Calu3 (cell line): ENCODE measurements at regions not wholly inside any gene's neighbourhood (a gene's known extent, or its start where the extent isn't known, plus 50 kb on each side); places are given as distances from the start of the nearest gene placed in this dataset.

Source experiments
- BruUV-seq: library from RNA; stranded (reverse); fragments of 400-500 nt; replicated peaks from 2 replicates; lab custom pipeline; 2021; lab: Mats Ljungman, UMichigan
- CTCF ChIA-PET: fragments of 300-600 bp; sonication (Branson Sonifier 250); formaldehyde crosslinking; loops from one replicate; lab custom pipeline; 2022; ENCODE audit warnings: antibody characterized with exemption; lab: Charles Lee
- DNase-seq: peaks from one replicate; pipeline ENCODE4 v3.0.0; 2022
- H3K27ac Mint-ChIP-seq: one replicate; pipeline ENCODE4 v1.8.0; 2022; ENCODE audit warnings: mixed read lengths; ENCODE audit not compliant: unreplicated experiment
- H3K27me3 Mint-ChIP-seq: one replicate; pipeline ENCODE4 v1.8.0; 2022; ENCODE audit warnings: mixed read lengths; ENCODE audit not compliant: unreplicated experiment
- H3K36me3 Mint-ChIP-seq: one replicate; pipeline ENCODE4 v1.8.0; 2022; ENCODE audit warnings: mild to moderate bottlenecking, moderate library complexity, mixed read lengths; ENCODE audit not compliant: insufficient read depth, unreplicated experiment
- H3K4me1 Mint-ChIP-seq: one replicate; pipeline ENCODE4 v1.8.0; 2022; ENCODE audit warnings: mild to moderate bottlenecking, low read depth, mixed read lengths; ENCODE audit not compliant: unreplicated experiment
- H3K4me3 Mint-ChIP-seq: one replicate; pipeline ENCODE4 v1.8.0; 2022; ENCODE audit warnings: mild to moderate bottlenecking, low read depth, moderate library complexity, mixed read lengths; ENCODE audit not compliant: unreplicated experiment
- H3K9me3 Mint-ChIP-seq: one replicate; pipeline ENCODE4 v1.8.0; 2022; ENCODE audit warnings: low read depth, mixed read lengths; ENCODE audit not compliant: unreplicated experiment
- CTCF ChIP-seq: fragments of 200-600 bp; IDR thresholded peaks from one replicate; pipeline ENCODE4 v1.8.0; 2022; ENCODE audit warnings: antibody characterized with exemption; ENCODE audit not compliant: unreplicated experiment
- intact Hi-C: fragments of 100-400 bp; cut with micrococcal nuclease; formaldehyde crosslinking; loops from one replicate; pipeline ENCODE4 v1.10.0; 2022; ENCODE audit not compliant: unreplicated experiment

GRCh38 chr12:107967170-107967569 is 161.9 kb upstream of the WSCD2 start:
- Mint-ChIP-seq H3K9me3 (no peaks in the 10 kb centered on the region), H3K27me3 (peaks cover 21% of the 10 kb centered on the region), H3K36me3 (no peaks in the 10 kb centered on the region), H3K27ac (no peak overlapping the region), H3K4me3 (no peak overlapping the region), H3K4me1 (no peaks in the 10 kb centered on the region)
- intact Hi-C loops, result no loop called here
- BruUV-seq, result no TSS peak
- CTCF ChIA-PET, result interaction anchor here (1.1 kb wide), 1 partner anchor 33 kb away, joined by 3 read pairs; no protein-coding TSS in a partner anchor
- no peak for DNase-seq
- no peak for TF ChIP-seq CTCF

DNA sequence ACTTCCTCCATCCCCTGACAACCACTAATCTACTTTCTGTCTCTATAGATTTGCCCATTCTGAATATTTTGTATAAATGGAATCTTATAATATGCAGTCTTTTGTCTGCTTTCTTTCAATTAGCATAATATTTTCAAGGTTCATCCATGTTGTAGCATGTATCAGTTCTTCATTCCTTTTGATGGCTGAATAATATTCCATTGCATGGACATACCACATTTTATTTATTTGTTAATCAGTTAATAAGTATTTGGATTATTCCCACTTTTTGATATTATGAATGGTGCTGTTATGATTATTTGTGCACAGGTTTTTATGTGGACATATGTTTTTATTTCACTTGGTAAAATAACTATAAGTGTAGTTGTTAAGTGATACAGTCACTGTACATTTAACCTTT is 155.1 kb upstream of the WSCD2 start:
- no peak overlapping the region for H3K27ac Mint-ChIP-seq
- no peak overlapping the region for H3K4me3 Mint-ChIP-seq
- H3K27me3 Mint-ChIP-seq, result peaks cover 12% of the 10 kb centered on the region
- CTCF ChIA-PET, result no interaction called here
- intact Hi-C loops, result no loop called here
- no peak for DNase-seq
- no TSS peak for BruUV-seq
- H3K36me3 Mint-ChIP-seq, result no peaks in the 10 kb centered on the region
- TF ChIP-seq CTCF, result no peak
- no peaks in the 10 kb centered on the region for H3K9me3 Mint-ChIP-seq
- no peaks in the 10 kb centered on the region for H3K4me1 Mint-ChIP-seq

GRCh38 chr12:107976331-107976730 is 152.8 kb upstream of the WSCD2 start:
- Mint-ChIP-seq H3K4me1 (no peaks in the 10 kb centered on the region), H3K27me3 (peaks cover 12% of the 10 kb centered on the region), H3K36me3 (no peaks in the 10 kb centered on the region), H3K4me3 (no peak overlapping the region), H3K27ac (no peak overlapping the region), H3K9me3 (no peaks in the 10 kb centered on the region)
- intact Hi-C loops, result no loop called here
- no TSS peak for BruUV-seq
- TF ChIP-seq CTCF, result no peak
- CTCF ChIA-PET, result no interaction called here
- DNase-seq, result no peak

- Mint-ChIP-seq H3K4me3 (no peak overlapping the region), H3K36me3 (no peaks in the 10 kb centered on the region), H3K4me1 (no peaks in the 10 kb centered on the region), H3K27ac (no peak overlapping the region), H3K27me3 (peaks cover 12% of the 10 kb centered on the region), H3K9me3 (no peaks in the 10 kb centered on the region)
- CTCF ChIA-PET, result no interaction called here
- TF ChIP-seq CTCF, result no peak
- intact Hi-C loops, result no loop called here
- no peak for DNase-seq
- BruUV-seq, result no TSS peak
Measured at GRCh38 chr12:107978201-107978600, 150.9 kb upstream of the WSCD2 start.
